ENCODE measurements at regions not wholly inside any gene's neighbourhood (a gene's known extent, or its start where the extent isn't known, plus 50 kb on each side); places are given as distances from the start of the nearest gene placed in this dataset.
A peak's percentile ranks its signal among the peaks of the same experiment; 100 is the strongest.
"Not testable (repeated sequence)": the region's sequence is repeated elsewhere in the genome, so short reads cannot be mapped to it uniquely, and the experiment has no call there.

- FAIRE-seq = no peak
Observed at GRCh38 chr3:105976196-105976595, 107.4 kb upstream of the CBLB start.

DNA sequence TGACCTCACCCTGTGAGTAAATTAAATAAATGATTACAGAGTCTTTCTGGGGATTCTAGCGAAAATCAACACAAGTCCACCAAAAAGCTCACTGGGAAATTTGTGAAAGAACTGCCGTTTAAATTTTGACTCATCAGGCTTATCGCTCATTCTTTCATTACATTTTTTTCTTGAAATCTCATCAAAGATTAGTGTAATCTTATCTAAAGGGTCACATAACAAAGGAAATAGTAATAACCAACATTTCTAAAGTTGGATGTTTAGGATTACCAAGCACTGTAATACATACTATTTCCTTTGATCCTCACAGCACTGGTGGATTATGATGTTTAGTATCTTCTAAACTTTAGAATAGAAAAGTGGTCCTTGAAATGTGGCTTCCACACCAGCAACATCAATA, 111.1 kb upstream of the CBLB start:
- FAIRE-seq (no peak), DNase-seq (ENCODE audit: insufficient read length, low spot score) (no peak)

More at GRCh38 chr3:105976196-105976595, 107.4 kb upstream of the CBLB start:
- no peak for DNase-seq (ENCODE audit: insufficient read length, low spot score)

DNA sequence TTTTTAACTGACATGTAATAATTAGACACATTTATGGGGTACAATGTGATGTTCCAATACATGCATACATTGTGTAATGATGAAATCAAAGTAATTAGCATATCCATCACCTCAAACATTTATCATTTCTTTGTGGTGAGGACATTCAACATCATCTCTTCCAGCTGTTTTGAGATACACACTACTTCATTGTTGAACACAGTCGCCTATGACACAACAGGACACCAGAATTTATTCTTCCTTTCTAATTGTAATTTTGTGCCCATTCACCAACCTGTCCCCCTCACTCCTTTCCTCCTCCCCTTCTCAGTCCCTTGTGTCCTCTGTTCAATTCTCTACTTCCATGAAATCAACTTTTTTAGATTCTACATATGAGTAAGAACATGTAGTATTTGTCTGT, 113.4 kb upstream of the CBLB start:
- no peak for DNase-seq (ENCODE audit: insufficient read length, low spot score)
- FAIRE-seq = peak; percentile 36

GRCh38 chr3:105984837-105985236, 116.0 kb upstream of the CBLB start:
- DNase-seq (ENCODE audit: insufficient read length, low spot score) = peak; percentile 36
- no peak for FAIRE-seq

- FAIRE-seq = peak; percentile 66
Observed at GRCh38 chr3:105986343-105986742, 117.5 kb upstream of the CBLB start.

DNA sequence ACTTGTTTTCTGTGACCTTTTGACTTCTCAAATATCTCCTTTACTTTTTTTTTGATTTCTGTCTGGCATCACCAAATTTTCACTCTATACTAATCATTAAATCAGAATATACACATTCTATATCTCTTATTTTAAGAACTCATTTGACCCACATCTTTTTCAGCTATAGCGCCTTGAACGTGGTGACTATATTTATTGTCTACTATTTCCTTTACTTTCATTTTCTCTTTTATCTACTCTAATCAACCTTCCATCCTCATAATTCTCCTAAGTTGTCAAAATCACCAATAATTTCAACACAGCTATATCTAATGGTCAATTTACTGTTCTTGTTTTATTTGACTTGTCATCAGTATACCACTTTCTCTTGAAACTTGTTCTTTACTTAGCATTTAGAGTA, 119.0 kb upstream of the CBLB start:
- no peak for FAIRE-seq
- DNase-seq (ENCODE audit: insufficient read length, low spot score) = no peak

More at GRCh38 chr3:105986343-105986742, 117.5 kb upstream of the CBLB start:
- not testable (repeated sequence) for DNase-seq (ENCODE audit: insufficient read length, low spot score)

DNA sequence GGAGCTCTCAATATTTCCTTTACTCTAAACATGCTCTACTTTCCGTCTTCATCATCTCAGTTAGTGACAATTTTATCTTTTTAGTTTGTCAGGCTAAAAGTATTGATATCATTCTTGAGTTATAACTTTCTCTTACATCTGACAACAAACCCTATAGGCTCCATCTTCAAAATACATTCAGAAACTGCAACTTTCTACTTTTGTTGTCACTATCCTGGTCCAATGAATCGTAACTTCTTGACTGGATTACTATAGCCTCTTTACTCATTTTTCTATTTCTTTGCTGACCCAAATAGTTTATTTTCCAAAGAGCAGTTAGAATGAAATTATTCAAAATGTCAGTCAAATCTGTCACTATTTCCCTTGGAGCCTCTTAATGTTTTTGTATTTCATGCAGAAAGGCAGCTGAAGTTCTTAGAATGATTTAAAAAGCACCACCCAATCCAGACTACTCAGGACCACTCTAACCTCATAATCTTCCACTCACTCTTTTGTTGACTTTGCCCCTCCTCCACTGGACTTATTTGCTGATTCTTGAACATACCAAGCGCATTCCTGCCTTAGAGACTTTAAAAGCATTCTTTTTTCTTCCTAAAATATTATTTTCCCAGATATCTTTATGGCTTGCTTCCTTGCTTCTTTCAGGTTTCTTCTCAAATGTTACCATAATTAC, 119.9 kb upstream of the CBLB start:
- FAIRE-seq = no peak
- no peak for DNase-seq (ENCODE audit: insufficient read length, low spot score)

- no peak for FAIRE-seq
Observed at GRCh38 chr3:105996781-105997180, 128.0 kb upstream of the CBLB start.

DNA sequence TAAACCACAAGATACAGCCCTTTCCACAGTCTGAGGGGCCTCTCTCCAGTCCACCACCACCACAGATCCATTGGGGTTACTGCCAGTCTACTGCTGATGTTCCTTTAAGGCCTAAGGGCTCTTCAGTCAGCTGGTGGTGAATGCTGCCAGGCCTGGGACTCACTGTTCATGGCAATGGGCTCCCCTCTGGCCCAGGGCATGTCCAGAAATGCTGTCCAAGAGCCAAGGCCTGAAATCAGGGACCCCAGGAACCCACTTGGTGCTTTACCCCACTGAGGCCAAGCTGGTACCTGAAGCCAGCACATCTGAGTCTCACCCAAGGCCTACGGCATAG, 128.6 kb upstream of the CBLB start:
- DNase-seq (ENCODE audit: insufficient read length, low spot score) (no peak), FAIRE-seq (no peak)

More at GRCh38 chr3:105996781-105997180, 128.0 kb upstream of the CBLB start:
- no peak for DNase-seq (ENCODE audit: insufficient read length, low spot score)

DNA sequence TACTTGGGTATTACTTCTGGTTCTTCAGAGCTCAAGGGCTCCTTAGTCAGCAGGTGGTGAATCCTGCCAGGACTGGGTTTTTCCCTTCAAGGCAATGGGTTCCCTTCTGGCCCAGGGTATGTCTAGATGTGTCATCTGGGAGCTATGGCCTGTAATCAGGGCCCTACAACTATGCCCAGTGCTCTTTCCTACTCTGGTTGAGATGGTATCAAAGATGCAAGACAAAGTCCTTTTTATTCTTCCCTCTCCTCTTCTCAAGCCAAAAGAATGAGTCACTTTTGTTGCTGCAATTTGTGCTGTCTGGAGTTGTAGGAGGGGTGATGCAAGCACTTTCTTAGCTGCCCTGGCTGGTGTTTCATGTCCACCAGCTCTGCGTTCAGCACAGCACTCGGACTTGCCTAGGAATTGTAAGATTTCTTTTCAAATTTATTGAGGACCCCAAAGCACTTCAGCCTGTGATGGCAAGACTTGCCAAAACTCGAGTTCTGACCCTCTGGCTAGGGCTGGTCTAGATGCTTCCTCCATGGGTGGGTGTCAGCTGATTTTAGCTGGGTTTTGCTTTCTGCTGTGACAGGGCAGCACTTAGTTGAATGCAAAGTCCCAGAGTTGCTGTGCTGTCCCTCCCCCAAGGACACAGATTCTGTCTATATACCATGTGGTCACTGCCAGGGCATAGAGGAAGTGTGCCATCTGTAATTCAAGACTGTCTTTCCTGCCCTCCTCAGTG, 129.2 kb upstream of the CBLB start:
- FAIRE-seq = peak; percentile 94

GRCh38 chr3:105999856-106000255, 131.0 kb upstream of the CBLB start:
- DNase-seq (ENCODE audit: insufficient read length, low spot score) = no peak
- no peak for FAIRE-seq

More for the DNA sequence above, 129.2 kb upstream of the CBLB start:
- no peak for DNase-seq (ENCODE audit: insufficient read length, low spot score)

GRCh38 chr3:106001923-106002322, 133.1 kb upstream of the CBLB start:
- DNase-seq (ENCODE audit: insufficient read length, low spot score) (no peak), FAIRE-seq (no peak)

GRCh38 chr3:106004137-106004681, 135.4 kb upstream of the CBLB start:
- DNase-seq (ENCODE audit: insufficient read length, low spot score) (no peak), FAIRE-seq (no peak)

- FAIRE-seq = no peak
- DNase-seq (ENCODE audit: insufficient read length, low spot score) = no peak
Observed at GRCh38 chr3:106004826-106005225, 136.0 kb upstream of the CBLB start.

GRCh38 chr3:106006001-106006400, 137.2 kb upstream of the CBLB start:
- FAIRE-seq (peak; percentile 62), DNase-seq (ENCODE audit: insufficient read length, low spot score) (peak; percentile 11)

DNA sequence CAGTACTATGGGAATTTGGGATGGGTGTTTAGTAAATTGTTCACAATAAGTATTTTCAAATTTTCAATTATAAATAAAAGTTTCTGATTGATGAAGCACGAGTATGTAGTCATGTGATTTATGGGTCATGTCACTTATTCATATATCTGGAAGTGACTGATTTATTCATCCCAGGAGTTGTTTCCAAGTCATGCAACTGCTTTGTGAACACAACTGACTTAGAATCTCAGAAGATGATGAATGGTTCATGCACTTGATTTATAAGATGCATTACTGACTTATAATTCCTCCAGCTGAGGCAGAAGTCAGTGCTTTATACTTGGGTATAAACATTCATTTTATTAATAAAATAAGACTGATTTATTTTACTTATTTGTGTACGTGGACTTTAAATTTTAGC, 137.8 kb upstream of the CBLB start:
- no peak for DNase-seq (ENCODE audit: insufficient read length, low spot score)
- no peak for FAIRE-seq

GRCh38 chr3:106007512-106007911, 138.7 kb upstream of the CBLB start:
- no peak for FAIRE-seq
- DNase-seq (ENCODE audit: insufficient read length, low spot score) = no peak

GRCh38 chr3:106008766-106009165, 140.0 kb upstream of the CBLB start:
- DNase-seq (ENCODE audit: insufficient read length, low spot score) = no peak

DNA sequence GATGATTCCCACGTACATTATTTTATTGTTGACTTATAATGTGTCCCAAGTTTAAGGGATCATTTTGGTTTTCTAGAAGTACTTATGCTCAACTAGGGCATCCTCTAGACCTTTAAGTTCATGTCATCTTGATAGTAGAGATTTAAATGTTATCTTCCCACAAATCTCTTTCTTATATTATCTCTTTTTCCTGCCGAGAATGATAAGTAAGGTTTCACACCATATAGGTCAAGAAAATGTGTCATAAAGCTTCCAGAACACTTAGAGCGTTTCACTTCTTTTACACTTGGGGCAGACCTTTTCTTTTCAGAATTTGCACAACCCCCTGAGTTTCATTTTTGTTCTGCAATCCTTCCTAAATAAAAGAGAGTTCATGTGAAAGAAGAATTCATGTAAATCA, 142.0 kb upstream of the CBLB start:
- FAIRE-seq = no peak

More at GRCh38 chr3:106008766-106009165, 140.0 kb upstream of the CBLB start:
- FAIRE-seq = no peak

DNA sequence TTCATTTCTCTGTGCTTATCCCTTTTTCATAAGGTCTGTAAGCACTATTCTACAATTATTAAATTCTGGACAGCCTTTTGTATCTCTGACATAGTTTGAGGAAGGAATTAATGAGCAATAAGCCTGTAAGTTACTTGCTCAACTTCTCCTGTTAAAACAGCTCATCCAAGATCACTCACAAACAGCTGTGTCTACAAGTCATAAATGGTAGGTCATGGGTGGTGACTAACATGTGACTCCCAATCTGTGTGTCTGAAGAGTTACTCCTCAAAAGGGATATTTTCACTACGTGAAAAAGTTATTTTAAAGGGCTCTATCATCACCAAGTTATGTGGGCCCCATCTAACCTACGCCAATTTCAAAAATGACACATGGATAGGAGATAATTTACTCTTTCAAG, 145.2 kb upstream of the CBLB start:
- peak; percentile 20 for FAIRE-seq
- no peak for DNase-seq (ENCODE audit: insufficient read length, low spot score)

More for the DNA sequence above, 142.0 kb upstream of the CBLB start:
- DNase-seq (ENCODE audit: insufficient read length, low spot score) = no peak

DNA sequence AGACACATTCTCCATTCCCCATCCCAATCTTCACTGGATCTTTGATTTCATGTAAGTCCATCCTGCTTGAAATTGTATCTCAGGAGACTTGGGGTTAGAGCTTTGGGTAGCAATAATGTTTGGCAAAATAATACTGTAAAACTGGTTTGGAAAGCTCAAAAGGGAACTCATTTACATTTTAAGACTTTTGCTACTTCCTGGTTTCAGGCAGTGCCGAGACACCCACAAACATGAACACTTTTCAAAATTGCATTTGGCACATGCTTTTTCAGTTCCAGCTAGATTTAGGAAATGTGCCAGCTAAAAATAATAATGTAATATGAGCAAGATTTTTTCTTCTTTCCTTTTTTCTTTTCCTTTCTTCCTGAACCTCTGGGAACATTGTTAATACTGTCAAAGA, 145.7 kb upstream of the CBLB start:
- DNase-seq (ENCODE audit: insufficient read length, low spot score) (no peak), FAIRE-seq (no peak)

GRCh38 chr3:106014971-106015370, 146.2 kb upstream of the CBLB start:
- DNase-seq (ENCODE audit: insufficient read length, low spot score) (no peak), FAIRE-seq (no peak)
